ENCODE measurements at regions not wholly inside any gene's neighbourhood (a gene's known extent, or its start where the extent isn't known, plus 50 kb on each side); places are given as distances from the start of the nearest gene placed in this dataset.

DNA sequence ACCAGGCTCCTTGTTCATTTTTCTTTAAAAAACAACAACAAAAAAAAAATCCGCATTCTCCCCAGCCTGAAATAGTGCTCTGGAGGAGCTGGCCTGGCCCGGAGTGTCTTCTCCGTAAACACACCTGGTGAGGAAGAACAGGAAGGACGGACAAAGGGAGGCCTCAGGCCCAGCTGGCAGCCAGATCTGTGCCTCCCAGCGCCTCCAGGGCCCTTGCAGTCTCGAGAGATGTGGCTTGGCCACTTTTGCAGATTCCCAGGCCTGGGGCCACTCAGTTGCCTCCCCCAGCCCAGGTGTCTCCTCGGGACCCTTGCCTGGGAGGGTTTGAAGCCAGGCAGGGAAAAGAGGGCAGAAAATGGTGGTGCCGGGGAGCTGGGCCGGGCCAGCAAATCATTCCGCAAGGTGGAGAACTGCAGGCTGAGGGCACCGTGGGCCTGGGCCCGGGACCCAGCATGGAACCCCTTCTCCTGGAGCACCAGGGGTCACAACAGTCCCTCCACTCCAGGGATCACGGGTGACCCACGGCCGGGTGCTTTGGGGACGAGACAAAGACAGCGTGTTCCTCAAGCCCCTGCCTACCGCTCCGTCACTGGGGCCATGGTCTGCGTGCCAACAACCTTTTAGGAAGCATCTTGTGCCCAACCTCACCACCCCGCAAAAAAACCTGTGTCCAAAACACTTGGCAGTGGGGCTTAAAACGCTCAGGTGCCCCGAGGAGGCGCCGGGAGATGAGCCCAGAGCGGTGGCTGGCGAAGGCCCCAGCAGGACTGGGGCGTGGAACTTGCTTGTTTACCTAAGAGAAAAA, 67.1 kb upstream of the WNT7B start:
- peaks cover 8% of the 10 kb centered on the region for H3K4me1 Mint-ChIP-seq (ENCODE audit: low read depth)
- no peaks in the 10 kb centered on the region for H3K36me3 Mint-ChIP-seq (ENCODE audit: low read depth)
- intact Hi-C loops (cut with micrococcal nuclease) = no loop called here
- POLR2A ChIA-PET = interaction anchor here (1.2 to 1.8 kb wide), 3 partner anchors 11 to 37 kb away, joined by 3 to 12 read pairs (median 3); no protein-coding TSS in a partner anchor
- H3K27ac Mint-ChIP-seq = peak overlapping the region; percentile 73
- H3K4me3 Mint-ChIP-seq = peak overlapping the region; percentile 71
- H3K9me3 Mint-ChIP-seq = no peaks in the 10 kb centered on the region
- H3K27me3 Mint-ChIP-seq = no peaks in the 10 kb centered on the region
- CTCF ChIA-PET = interaction anchor here (1.2 to 5.4 kb wide), 4 partner anchors 7 to 73 kb away, joined by 3 to 21 read pairs (median 4); no protein-coding TSS in a partner anchor
- DNase-seq (no peak), ATAC-seq (peak; percentile 57)
- TF ChIP-seq, protein P1, sequence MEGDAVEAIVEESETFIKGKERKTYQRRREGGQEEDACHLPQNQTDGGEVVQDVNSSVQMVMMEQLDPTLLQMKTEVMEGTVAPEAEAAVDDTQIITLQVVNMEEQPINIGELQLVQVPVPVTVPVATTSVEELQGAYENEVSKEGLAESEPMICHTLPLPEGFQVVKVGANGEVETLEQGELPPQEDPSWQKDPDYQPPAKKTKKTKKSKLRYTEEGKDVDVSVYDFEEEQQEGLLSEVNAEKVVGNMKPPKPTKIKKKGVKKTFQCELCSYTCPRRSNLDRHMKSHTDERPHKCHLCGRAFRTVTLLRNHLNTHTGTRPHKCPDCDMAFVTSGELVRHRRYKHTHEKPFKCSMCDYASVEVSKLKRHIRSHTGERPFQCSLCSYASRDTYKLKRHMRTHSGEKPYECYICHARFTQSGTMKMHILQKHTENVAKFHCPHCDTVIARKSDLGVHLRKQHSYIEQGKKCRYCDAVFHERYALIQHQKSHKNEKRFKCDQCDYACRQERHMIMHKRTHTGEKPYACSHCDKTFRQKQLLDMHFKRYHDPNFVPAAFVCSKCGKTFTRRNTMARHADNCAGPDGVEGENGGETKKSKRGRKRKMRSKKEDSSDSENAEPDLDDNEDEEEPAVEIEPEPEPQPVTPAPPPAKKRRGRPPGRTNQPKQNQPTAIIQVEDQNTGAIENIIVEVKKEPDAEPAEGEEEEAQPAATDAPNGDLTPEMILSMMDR (IDR thresholded peaks at IDR 0.05) = no peak

DNA sequence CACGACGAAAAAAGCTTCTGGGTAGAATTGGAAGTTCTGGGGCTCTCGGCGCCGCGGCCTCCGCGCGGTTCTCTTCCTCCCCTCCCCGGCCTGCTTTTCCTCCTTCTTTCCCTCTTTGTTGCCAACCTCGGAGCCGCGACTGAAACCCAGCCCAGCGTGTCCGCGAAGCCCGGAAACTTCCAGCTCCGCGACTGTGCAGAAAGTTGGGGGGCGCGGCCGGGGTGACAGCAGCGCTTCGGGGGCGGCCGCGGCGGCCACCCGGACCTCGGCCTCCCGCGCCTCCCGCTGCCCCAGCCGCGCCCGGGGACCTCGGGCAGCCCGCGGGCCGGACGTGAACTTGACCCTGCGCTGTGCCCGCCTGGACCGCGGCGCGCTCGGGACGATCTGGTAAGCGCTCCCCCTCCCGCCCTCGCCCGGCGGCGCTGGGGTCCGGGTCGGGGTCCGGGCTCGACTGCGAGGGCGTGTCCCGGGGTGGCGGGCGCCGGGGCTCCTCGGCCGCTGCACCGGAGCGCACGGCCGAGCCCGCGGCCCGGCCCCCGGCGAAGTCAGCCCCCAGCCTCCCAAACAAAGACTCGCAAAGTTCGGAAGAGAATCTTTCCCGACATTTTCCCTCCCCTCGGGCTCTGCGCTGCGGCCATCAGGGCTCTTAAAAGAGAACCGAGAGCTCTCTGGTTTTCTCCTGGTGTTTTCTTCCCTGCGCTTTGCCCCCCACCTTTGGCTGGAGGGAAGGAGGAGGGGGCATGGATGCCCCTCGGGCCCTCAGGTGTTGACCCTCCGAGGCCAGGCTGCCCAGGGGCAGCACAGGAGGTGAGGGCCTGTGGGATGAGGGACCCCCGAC, 67.9 kb upstream of the WNT7B start:
- POLR2A ChIA-PET = interaction anchor here (0.9 to 1.8 kb wide), 5 partner anchors 10 to 38 kb away, joined by 3 to 12 read pairs (median 3); no protein-coding TSS in a partner anchor
- H3K9me3 Mint-ChIP-seq = no peaks in the 10 kb centered on the region
- peak; percentile 41 for DNase-seq
- CTCF ChIA-PET = interaction anchor here (1.2 to 5.4 kb wide), 4 partner anchors 8 to 72 kb away, joined by 3 to 21 read pairs (median 4); no protein-coding TSS in a partner anchor
- H3K36me3 Mint-ChIP-seq (ENCODE audit: low read depth) = no peaks in the 10 kb centered on the region
- ATAC-seq = peak; percentile 65
- peaks cover 8% of the 10 kb centered on the region for H3K4me1 Mint-ChIP-seq (ENCODE audit: low read depth)
- intact Hi-C loops (cut with micrococcal nuclease) = no loop called here
- TF ChIP-seq, protein P1 (IDR thresholded peaks at IDR 0.05) = no peak
- H3K27me3 Mint-ChIP-seq = no peaks in the 10 kb centered on the region
- H3K27ac Mint-ChIP-seq = peak overlapping the region; percentile 73
- peak overlapping the region; percentile 71 for H3K4me3 Mint-ChIP-seq

DNA sequence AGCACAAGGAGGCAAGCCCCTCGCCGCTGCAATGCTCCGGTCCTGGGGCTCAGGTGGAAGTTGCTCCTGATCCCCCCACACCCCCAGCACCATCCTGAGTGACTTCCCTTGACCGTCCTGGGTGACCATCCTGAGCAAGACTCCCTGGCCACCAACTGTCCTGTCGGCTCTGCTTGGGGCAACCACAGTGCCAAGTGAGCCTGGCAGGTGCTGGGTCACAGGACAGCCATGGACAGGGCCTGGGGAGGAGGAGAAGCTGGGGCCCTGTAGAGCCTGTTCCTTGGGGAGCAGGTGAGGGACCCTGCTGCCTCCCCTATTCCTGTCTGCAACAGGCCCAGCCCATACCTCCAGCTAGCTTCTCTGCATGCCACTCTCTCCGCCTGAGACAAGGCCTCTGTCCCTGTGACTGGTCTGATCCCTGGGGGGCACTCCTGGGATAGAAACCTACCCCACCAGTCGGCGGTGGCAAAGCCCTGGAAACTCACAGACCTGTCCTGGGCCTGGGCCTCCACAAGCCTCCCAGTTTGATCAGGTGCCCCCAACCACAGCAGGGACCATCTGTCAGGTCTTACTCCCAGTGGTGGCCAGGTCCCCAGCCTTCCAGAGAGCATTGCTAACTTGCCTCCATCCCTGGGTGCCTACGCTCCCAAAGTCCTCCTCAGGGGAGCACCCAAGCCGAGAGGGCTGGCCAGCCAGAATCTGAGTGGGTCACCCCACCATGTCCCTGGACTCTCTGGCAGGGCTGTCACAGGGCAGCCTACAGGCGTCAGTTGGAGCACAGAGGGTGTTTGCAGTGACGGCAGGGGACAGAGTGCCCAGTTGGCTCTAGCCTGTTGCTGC, 68.7 kb upstream of the WNT7B start:
- H3K4me3 Mint-ChIP-seq = peak overlapping the region; percentile 53
- ChIA-PET CTCF (interaction anchor here (1.5 to 5.4 kb wide), 3 partner anchors 9 to 71 kb away, joined by 3 to 21 read pairs (median 5); no protein-coding TSS in a partner anchor), POLR2A (interaction anchor here (0.6 to 1.8 kb wide), 4 partner anchors 10 to 38 kb away, joined by 3 to 12 read pairs (median 3); no protein-coding TSS in a partner anchor)
- no peaks in the 10 kb centered on the region for H3K36me3 Mint-ChIP-seq (ENCODE audit: low read depth)
- DNase-seq (no peak), ATAC-seq (no peak)
- H3K27me3 Mint-ChIP-seq = no peaks in the 10 kb centered on the region
- no peaks in the 10 kb centered on the region for H3K9me3 Mint-ChIP-seq
- intact Hi-C loops (cut with micrococcal nuclease) = no loop called here
- TF ChIP-seq, protein P1 (IDR thresholded peaks at IDR 0.05) = no peak
- no peak overlapping the region for H3K27ac Mint-ChIP-seq
- H3K4me1 Mint-ChIP-seq (ENCODE audit: low read depth) = peaks cover 8% of the 10 kb centered on the region

DNA sequence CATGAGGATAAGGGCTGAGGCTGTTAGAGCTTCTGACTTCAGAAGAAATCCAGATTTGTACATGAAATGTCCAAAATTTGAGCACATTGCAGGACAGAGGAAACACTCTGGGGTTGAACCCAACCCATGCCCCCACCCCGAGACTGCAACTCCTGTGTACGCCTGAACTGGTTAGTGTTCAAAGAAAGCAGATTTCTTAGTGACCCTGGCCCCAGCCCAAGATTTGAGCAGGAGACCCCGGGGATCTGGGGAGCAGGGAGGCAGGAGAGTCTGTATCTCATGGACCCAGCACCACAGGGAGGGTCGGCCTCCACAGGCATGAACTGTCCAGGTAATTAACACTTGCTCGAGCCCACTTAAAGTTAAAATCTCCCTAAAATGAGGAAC, 69.3 kb upstream of the WNT7B start:
- intact Hi-C loops (cut with micrococcal nuclease) = no loop called here
- no peaks in the 10 kb centered on the region for H3K36me3 Mint-ChIP-seq (ENCODE audit: low read depth)
- no peak overlapping the region for H3K27ac Mint-ChIP-seq
- peaks cover 8% of the 10 kb centered on the region for H3K4me1 Mint-ChIP-seq (ENCODE audit: low read depth)
- ChIA-PET CTCF (interaction anchor here (1.9 to 5.4 kb wide), 2 partner anchors 33 to 40 kb away, joined by 4 to 21 read pairs; no protein-coding TSS in a partner anchor), POLR2A (interaction anchor here (0.6 to 1.6 kb wide), 2 partner anchors 10 to 38 kb away, joined by 3 to 4 read pairs; no protein-coding TSS in a partner anchor)
- TF ChIP-seq, protein P1 (IDR thresholded peaks at IDR 0.05) = no peak
- H3K4me3 Mint-ChIP-seq = no peak overlapping the region
- H3K9me3 Mint-ChIP-seq = no peaks in the 10 kb centered on the region
- no peak for DNase-seq
- H3K27me3 Mint-ChIP-seq = no peaks in the 10 kb centered on the region
- no peak for ATAC-seq
